HG02885 (cell line): ENCODE measurements at regions not wholly inside any gene's neighbourhood (a gene's known extent, or its start where the extent isn't known, plus 50 kb on each side); places are given as distances from the start of the nearest gene placed in this dataset.

Source experiments
- ATAC-seq: cut with Tn5 transposase; IDR thresholded peaks from one replicate; pipeline ENCODE4 v1.9.1; 2021; ENCODE audit warnings: mild to moderate bottlenecking; ENCODE audit not compliant: unreplicated experiment, poor library complexity

GRCh38 chr18:73503326-73503725 lies 635.5 kb upstream of the NETO1 start:
- no peak for ATAC-seq

GRCh38 chr18:73487966-73488365 lies 620.2 kb upstream of the NETO1 start:
- no peak for ATAC-seq

GRCh38 chr18:73485166-73485565 lies 617.4 kb upstream of the NETO1 start:
- no peak for ATAC-seq

GRCh38 chr18:73482901-73483300 lies 615.1 kb upstream of the NETO1 start:
- no peak for ATAC-seq

- ATAC-seq, result no peak
Observed at GRCh38 chr18:73479477-73479876, 611.7 kb upstream of the NETO1 start.

GRCh38 chr18:73478191-73478590 lies 610.4 kb upstream of the NETO1 start:
- no peak for ATAC-seq

GRCh38 chr18:73476031-73476430 lies 608.2 kb upstream of the NETO1 start:
- ATAC-seq, result no peak

- no peak for ATAC-seq
Observed at GRCh38 chr18:73462092-73462491, 594.3 kb upstream of the NETO1 start.

GRCh38 chr18:73461780-73462059 lies 593.9 kb upstream of the NETO1 start:
- ATAC-seq, result no peak

GRCh38 chr18:73461038-73461779 lies 593.4 kb upstream of the NETO1 start:
- no peak for ATAC-seq

GRCh38 chr18:73458186-73458964 lies 590.6 kb upstream of the NETO1 start:
- ATAC-seq, result no peak

GRCh38 chr18:73456643-73457042 lies 588.9 kb upstream of the NETO1 start:
- no peak for ATAC-seq

GRCh38 chr18:73452866-73453265 lies 585.1 kb upstream of the NETO1 start:
- no peak for ATAC-seq

GRCh38 chr18:73446502-73446901 lies 578.7 kb upstream of the NETO1 start:
- ATAC-seq, result no peak

GRCh38 chr18:73431620-73432019 lies 563.8 kb upstream of the NETO1 start:
- ATAC-seq, result no peak

GRCh38 chr18:73421010-73421409 lies 553.2 kb upstream of the NETO1 start:
- no peak for ATAC-seq

GRCh38 chr18:73419531-73419930 lies 551.7 kb upstream of the NETO1 start:
- no peak for ATAC-seq

- ATAC-seq, result no peak
Observed at GRCh38 chr18:73414598-73414997, 546.8 kb upstream of the NETO1 start.

GRCh38 chr18:73414069-73414468 lies 546.3 kb upstream of the NETO1 start:
- ATAC-seq, result no peak

GRCh38 chr18:73409242-73409641 lies 541.5 kb upstream of the NETO1 start:
- no peak for ATAC-seq

- no peak for ATAC-seq
Observed at GRCh38 chr18:73408469-73408868, 540.7 kb upstream of the NETO1 start.

- no peak for ATAC-seq
Observed at GRCh38 chr18:73407506-73407905, 539.7 kb upstream of the NETO1 start.
